ENCODE measurements at regions not wholly inside any gene's neighbourhood (a gene's known extent, or its start where the extent isn't known, plus 50 kb on each side); places are given as distances from the start of the nearest gene placed in this dataset.

- TF ChIP-seq POLR2AphosphoS5 (IDR thresholded peaks at IDR 0.05; ENCODE audit: borderline replicate concordance, low read depth, low read length) (no peak), EZH2 (IDR thresholded peaks at IDR 0.05) (no peak), FOXP2 (optimal IDR thresholded peaks at IDR 0.05; ENCODE audit: control extremely low read depth, extremely low read length, insufficient read depth) (no peak)
These were observed 179.3 kb downstream of the C1D start for GRCh38 chr2:67883316-67884087.

Data from SK-N-MC (cell line).